Right cardiac atrium (tissue), 5 donors: ENCODE measurements at regions not wholly inside any gene's neighbourhood (a gene's known extent, or its start where the extent isn't known, plus 50 kb on each side); places are given as distances from the start of the nearest gene placed in this dataset.
"Not testable (repeated sequence)": the region's sequence is repeated elsewhere in the genome, so short reads cannot be mapped to it uniquely, and the experiment has no call there.

ENCODE experiments used
- ATAC-seq, 2 donors: fragments of 200-7000 bp; cut with Tn5 transposase; one replicate each; pipeline versions ENCODE4 v1.8.0 to v1.9.1; 2020; ENCODE audit warnings: moderate library complexity in 2 of 2, mild to moderate bottlenecking in 1 of 2
- DNase-seq, 3 donors: peaks; one replicate each; pipeline ENCODE4 v3.0.0-alpha.2; 2020
- H3K27ac ChIP-seq: one replicate; pipeline ENCODE4 v1.5.1; 2013; ENCODE audit warnings: mild to moderate bottlenecking, low read length, control low read depth, moderate library complexity
- H3K27me3 ChIP-seq: one replicate; pipeline ENCODE4 v1.6.1; 2013; ENCODE audit not compliant: control insufficient read depth, insufficient read depth
- H3K4me1 ChIP-seq: one replicate; pipeline ENCODE4 v1.6.1; 2013; ENCODE audit warnings: low read length; ENCODE audit not compliant: control insufficient read depth, insufficient read depth
- H3K4me3 ChIP-seq: one replicate; pipeline ENCODE4 v1.5.1; 2013; ENCODE audit warnings: low read length, control low read depth
- H3K9me3 ChIP-seq: one replicate; pipeline ENCODE4 v1.6.1; 2013; ENCODE audit warnings: low read length; ENCODE audit not compliant: control insufficient read depth
- WGBS: extraction: QIAGEN DNeasy Blood & Tissue Kit; methylation state at CpG from one replicate; pipeline ENCODE4 v1.1.7; 2013; 5-methylcytosine and 5-hydroxymethylcytosine counted together
- intact Hi-C, 4 donors: fragments of 100-400 bp; cut with DNase I; formaldehyde crosslinking; loops; one replicate each; pipeline versions ENCODE4 v1.11.0 to v1.14.0; 2022 to 2023
- donor health status: healthy with polysubstance abuse.
- donor health status: DM: no; HTN: yes; CAD: no.
- donor health status: DM: no; HTN: no; CAD: no.
- donor health status: DM: no; HTN: yes; CAD: no; lungs with severe emphysema.
- donor health status: DM: yes; HTN: yes; CAD: no.

GRCh38 chr6:130692659-130693058, 134.5 kb upstream of the SMLR1 start:
- Histone ChIP-seq H3K9me3 (no peaks in the 10 kb centered on the region), H3K4me1 (no peaks in the 10 kb centered on the region), H3K27me3 (no peaks in the 10 kb centered on the region), H3K27ac (no peak overlapping the region), H3K4me3 (no peak overlapping the region)
- WGBS = 84% methylated on average over 2 of the region's 2 CpGs
- DNase-seq = no peak
- no peak for ATAC-seq
- intact Hi-C loops = no loop called here

- ATAC-seq = no peak
- Histone ChIP-seq H3K4me1 (no peaks in the 10 kb centered on the region), H3K9me3 (no peaks in the 10 kb centered on the region), H3K27me3 (no peaks in the 10 kb centered on the region), H3K4me3 (no peak overlapping the region), H3K27ac (no peak overlapping the region)
- intact Hi-C loops = no loop called here
- 62% methylated on average over 2 of the region's 2 CpGs for WGBS
- DNase-seq = no peak
These were observed 133.3 kb upstream of the SMLR1 start for GRCh38 chr6:130693944-130694343.

GRCh38 chr6:130694606-130695005, 132.6 kb upstream of the SMLR1 start:
- H3K4me3 ChIP-seq = no peak overlapping the region
- DNase-seq = no peak
- intact Hi-C loops = loop anchor here in 1 of 4 donors (5.0 kb wide), 1 partner anchor 367 kb away; no protein-coding TSS in a partner anchor
- no peaks in the 10 kb centered on the region for H3K9me3 ChIP-seq
- H3K27me3 ChIP-seq = no peaks in the 10 kb centered on the region
- 80% methylated on average over 4 of the region's 4 CpGs for WGBS
- H3K4me1 ChIP-seq = no peaks in the 10 kb centered on the region
- no peak for ATAC-seq
- H3K27ac ChIP-seq = no peak overlapping the region

GRCh38 chr6:130696806-130697205, 130.4 kb upstream of the SMLR1 start:
- Histone ChIP-seq H3K4me1 (no peaks in the 10 kb centered on the region), H3K27ac (no peak overlapping the region), H3K4me3 (no peak overlapping the region), H3K27me3 (no peaks in the 10 kb centered on the region), H3K9me3 (no peaks in the 10 kb centered on the region)
- DNase-seq (no peak), ATAC-seq (no peak)
- 71% methylated on average over 3 of the region's 3 CpGs for WGBS
- intact Hi-C loops = loop anchor here in 1 of 4 donors (5.0 kb wide), 1 partner anchor 370 kb away; no protein-coding TSS in a partner anchor

- H3K4me3 ChIP-seq = no peak overlapping the region
- WGBS = 26% methylated on average over 1 of the region's 1 CpG
- no peaks in the 10 kb centered on the region for H3K4me1 ChIP-seq
- H3K9me3 ChIP-seq = no peaks in the 10 kb centered on the region
- ATAC-seq = peak in 1 of 2 donors; percentile 21
- intact Hi-C loops = loop anchor here in 1 of 4 donors (5.0 kb wide), 1 partner anchor 370 kb away; no protein-coding TSS in a partner anchor
- H3K27ac ChIP-seq = no peak overlapping the region
- no peaks in the 10 kb centered on the region for H3K27me3 ChIP-seq
- no peak for DNase-seq
These were observed 129.8 kb upstream of the SMLR1 start for GRCh38 chr6:130697271-130697994.

- Histone ChIP-seq H3K4me1 (no peaks in the 10 kb centered on the region), H3K4me3 (no peak overlapping the region), H3K9me3 (no peaks in the 10 kb centered on the region), H3K27ac (no peak overlapping the region), H3K27me3 (no peaks in the 10 kb centered on the region)
- DNase-seq (peak in 2 of 3 donors; percentile 23 to 49), ATAC-seq (peak; percentile 61 to 78)
- intact Hi-C loops = loop anchor here in 1 of 4 donors (5.0 kb wide), 1 partner anchor 371 kb away; no protein-coding TSS in a partner anchor
- WGBS = 16% methylated on average over 4 of the region's 4 CpGs
These were observed 129.1 kb upstream of the SMLR1 start for GRCh38 chr6:130697995-130698535.

- DNase-seq (no peak), ATAC-seq (no peak)
- Histone ChIP-seq H3K4me1 (no peaks in the 10 kb centered on the region), H3K4me3 (no peak overlapping the region), H3K27ac (no peak overlapping the region), H3K27me3 (no peaks in the 10 kb centered on the region), H3K9me3 (no peaks in the 10 kb centered on the region)
- intact Hi-C loops = loop anchor here in 1 of 4 donors (5.0 kb wide), 1 partner anchor 372 kb away; no protein-coding TSS in a partner anchor
- 80% methylated on average over 2 of the region's 2 CpGs for WGBS
These were observed 127.5 kb upstream of the SMLR1 start for GRCh38 chr6:130699742-130700141.

- DNase-seq (no peak), ATAC-seq (no peak)
- Histone ChIP-seq H3K27me3 (no peaks in the 10 kb centered on the region), H3K4me3 (no peak overlapping the region), H3K9me3 (no peaks in the 10 kb centered on the region), H3K4me1 (no peaks in the 10 kb centered on the region), H3K27ac (no peak overlapping the region)
- 85% methylated on average over 4 of the region's 4 CpGs for WGBS
- intact Hi-C loops = no loop called here
These were observed 126.8 kb upstream of the SMLR1 start for GRCh38 chr6:130700397-130700796.

- Histone ChIP-seq H3K27me3 (no peaks in the 10 kb centered on the region), H3K27ac (no peak overlapping the region), H3K9me3 (no peaks in the 10 kb centered on the region), H3K4me3 (no peak overlapping the region), H3K4me1 (no peaks in the 10 kb centered on the region)
- DNase-seq (no peak), ATAC-seq (no peak)
- intact Hi-C loops = no loop called here
- WGBS = 31% methylated on average over 2 of the region's 2 CpGs
These were observed 118.9 kb upstream of the SMLR1 start for GRCh38 chr6:130708338-130708737.

GRCh38 chr6:130711641-130712040, 115.6 kb upstream of the SMLR1 start:
- intact Hi-C loops, H3K4me1 ChIP-seq, H3K27me3 ChIP-seq, ATAC-seq, DNase-seq, H3K9me3 ChIP-seq, H3K4me3 ChIP-seq, H3K27ac ChIP-seq: not testable (repeated sequence)
- WGBS = 53% methylated on average over 3 of the region's 3 CpGs

- Histone ChIP-seq H3K9me3 (no peaks in the 10 kb centered on the region), H3K27me3 (no peaks in the 10 kb centered on the region), H3K4me3 (no peak overlapping the region), H3K27ac (no peak overlapping the region), H3K4me1 (no peaks in the 10 kb centered on the region)
- intact Hi-C loops = no loop called here
- ATAC-seq (no peak), DNase-seq (no peak)
- WGBS = 33% methylated on average over 3 of the region's 3 CpGs
These were observed 114.1 kb upstream of the SMLR1 start for GRCh38 chr6:130713144-130713543.
